Midbrain (tissue), 1 donor: ENCODE measurements at regions not wholly inside any gene's neighbourhood (a gene's known extent, or its start where the extent isn't known, plus 50 kb on each side); places are given as distances from the start of the nearest gene placed in this dataset.

Source experiments
- DNase-seq: peaks from one replicate; lab custom pipeline; 2025; lab: John Stamatoyannopoulos, UW

- DNase-seq, result no peak
Measured at GRCh38 chr2:188217264-188217663, 74.4 kb upstream of the GULP1 start.

DNA sequence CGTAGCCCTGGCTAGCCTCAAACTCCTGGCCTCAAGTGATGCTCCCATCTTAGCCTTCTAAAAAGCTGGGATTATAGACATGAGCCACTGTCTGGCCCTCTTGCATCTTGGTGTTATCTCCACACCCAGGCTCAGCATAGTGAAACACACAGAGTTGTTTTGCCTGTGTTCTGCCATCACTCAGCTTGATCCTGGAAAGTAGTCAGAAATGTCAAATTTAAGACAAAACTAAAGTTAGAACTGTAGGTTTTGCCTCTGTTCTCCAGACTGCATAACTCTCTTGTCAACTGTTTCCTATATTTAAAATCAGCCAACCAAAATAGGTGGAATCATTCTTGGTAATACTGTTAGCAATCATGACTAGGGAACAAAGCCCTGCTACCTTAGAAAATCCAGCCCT, 72.1 kb upstream of the GULP1 start:
- DNase-seq, result no peak

- no peak for DNase-seq
Measured at GRCh38 chr2:188220535-188220934, 71.1 kb upstream of the GULP1 start.

GRCh38 chr2:188227713-188228112, 64.0 kb upstream of the GULP1 start:
- no peak for DNase-seq

DNA sequence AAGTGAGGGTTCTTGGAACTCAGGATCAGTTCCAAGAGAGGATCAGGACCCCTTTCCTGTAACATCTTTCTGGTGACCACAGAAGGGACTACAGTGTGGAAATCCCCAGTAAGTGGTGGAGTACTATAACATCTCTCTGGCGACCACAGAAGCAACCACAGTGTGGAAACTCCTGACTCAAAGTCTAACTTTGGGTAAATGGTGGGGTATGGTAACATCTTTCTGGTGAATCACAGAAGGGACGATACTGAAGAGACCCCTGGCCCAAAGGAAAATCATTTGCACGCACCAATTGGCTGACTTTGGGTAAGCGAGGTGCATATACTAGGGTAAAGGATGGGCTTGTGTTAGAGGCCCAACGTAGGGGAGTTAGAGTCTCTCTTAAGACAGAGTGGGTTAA, 56.3 kb upstream of the GULP1 start:
- DNase-seq, result no peak

GRCh38 chr2:188238386-188238785, 53.3 kb upstream of the GULP1 start:
- no peak for DNase-seq
